WTC11 (cell line): ENCODE measurements at regions not wholly inside any gene's neighbourhood (a gene's known extent, or its start where the extent isn't known, plus 50 kb on each side); places are given as distances from the start of the nearest gene placed in this dataset.

ENCODE experiments used
- ATAC-seq: fragments of 200-7000 bp; cut with Tn5 transposase; 2 replicates; pipeline ENCODE4 v1.10.0; 2021; ENCODE audit warnings: mild to moderate bottlenecking, moderate library complexity
- CTCF ChIA-PET: fragments of 300-600 bp; sonication (Branson Sonifier 250); formaldehyde crosslinking; loops from one replicate; lab custom pipeline; 2021; ENCODE audit warnings: antibody characterized with exemption; lab: Charles Lee
- POLR2A ChIA-PET: fragments of 350-600 bp; sonication (Branson Sonifier 250); formaldehyde crosslinking; loops from one replicate; lab custom pipeline; 2021; ENCODE audit warnings: antibody characterized with exemption; lab: Charles Lee
- DNase-seq: peaks from one replicate; pipeline ENCODE4 v3.0.0; 2021; ENCODE audit warnings: low spot score
- H3K27ac Mint-ChIP-seq: 2 replicates; pipeline ENCODE4 v1.8.0; 2021; ENCODE audit warnings: mixed read lengths
- H3K27me3 Mint-ChIP-seq: 2 replicates; pipeline ENCODE4 v1.8.0; 2021; ENCODE audit warnings: low read depth, mild to moderate bottlenecking, moderate library complexity, mixed read lengths
- H3K36me3 Mint-ChIP-seq: 2 replicates; pipeline ENCODE4 v1.8.0; 2021; ENCODE audit warnings: mixed read lengths
- H3K4me1 Mint-ChIP-seq: 2 replicates; pipeline ENCODE4 v1.8.0; 2022; ENCODE audit warnings: mixed read lengths
- H3K4me3 Mint-ChIP-seq: 2 replicates; pipeline ENCODE4 v1.8.0; 2021; ENCODE audit warnings: mild to moderate bottlenecking, moderate library complexity, mixed read lengths
- H3K9me3 Mint-ChIP-seq: 2 replicates; pipeline ENCODE4 v1.8.0; 2021; ENCODE audit warnings: mixed read lengths
- CREB1 ChIP-seq: sonication (generic); formaldehyde crosslinking; IDR thresholded peaks from 2 replicates; pipeline ENCODE4 v1.8.0; 2023; ENCODE audit warnings: mild to moderate bottlenecking, missing genetic modification reagents
- ELF4 ChIP-seq: sonication (generic); formaldehyde crosslinking; IDR thresholded peaks from 2 replicates; pipeline ENCODE4 v1.8.1; 2022; ENCODE audit warnings: low read depth, mild to moderate bottlenecking, moderate library complexity, missing genetic modification reagents
- GABPB1 ChIP-seq: sonication (generic); formaldehyde crosslinking; IDR thresholded peaks from 2 replicates; pipeline ENCODE4 v1.8.1; 2023; ENCODE audit warnings: mild to moderate bottlenecking, missing genetic modification reagents
- HMGA2 ChIP-seq: fragments of 250-450 bp; sonication (Bioruptor Pico); IDR thresholded peaks from 2 replicates; pipeline ENCODE4 v1.4.0; 2021; ENCODE audit warnings: mild to moderate bottlenecking, moderate library complexity
- TCF7 ChIP-seq: sonication (generic); formaldehyde crosslinking; IDR thresholded peaks from 2 replicates; pipeline ENCODE4 v1.8.0; 2022; ENCODE audit warnings: mild to moderate bottlenecking, low read depth, missing genetic modification reagents, moderate library complexity
- ZBTB21 ChIP-seq: sonication (generic); formaldehyde crosslinking; IDR thresholded peaks from 2 replicates; pipeline ENCODE4 v1.8.1; 2023; ENCODE audit warnings: mild to moderate bottlenecking, missing genetic modification reagents, borderline replicate concordance
- ZNF138 ChIP-seq: sonication (generic); formaldehyde crosslinking; conservative IDR thresholded peaks from 2 replicates; pipeline ENCODE4 v1.8.1; 2022; ENCODE audit warnings: mild to moderate bottlenecking, moderate library complexity, missing genetic modification reagents
- ZNF219 ChIP-seq: sonication (generic); formaldehyde crosslinking; IDR thresholded peaks from 2 replicates; pipeline ENCODE4 v1.8.0; 2023; ENCODE audit warnings: missing genetic modification reagents, mild to moderate bottlenecking, borderline replicate concordance
- ZNF232 ChIP-seq: sonication (generic); formaldehyde crosslinking; IDR thresholded peaks from 2 replicates; pipeline ENCODE4 v1.8.0; 2022; ENCODE audit warnings: mild to moderate bottlenecking, missing genetic modification reagents
- ZNF396 ChIP-seq: fragments of 250-450 bp; sonication (Bioruptor Pico); IDR thresholded peaks from 2 replicates; pipeline ENCODE4 v1.8.0; 2021; ENCODE audit warnings: mild to moderate bottlenecking, moderate library complexity, borderline replicate concordance
- ZNF532 ChIP-seq: fragments of 250-450 bp; sonication (Bioruptor Pico); IDR thresholded peaks from 2 replicates; pipeline ENCODE4 v1.9.0; 2021; ENCODE audit warnings: mild to moderate bottlenecking, borderline replicate concordance
- TF ChIP-seq, protein P1 (sequence below): sonication (generic); formaldehyde crosslinking; IDR thresholded peaks from 2 replicates; pipeline ENCODE4 v1.8.0; 2023; ENCODE audit warnings: missing genetic modification reagents
- TF ChIP-seq, protein P2 (sequence below): sonication (generic); formaldehyde crosslinking; IDR thresholded peaks from 2 replicates; pipeline ENCODE4 v1.8.1; 2023; ENCODE audit warnings: mild to moderate bottlenecking, missing genetic modification reagents
- TF ChIP-seq, protein P3 (sequence below): sonication (generic); formaldehyde crosslinking; conservative IDR thresholded peaks from 2 replicates; pipeline ENCODE4 v1.8.1; 2022; ENCODE audit warnings: mild to moderate bottlenecking, missing genetic modification reagents
- TF ChIP-seq, protein P4 (sequence below): sonication (generic); formaldehyde crosslinking; IDR thresholded peaks from 2 replicates; pipeline ENCODE4 v1.8.0; 2022; ENCODE audit warnings: mild to moderate bottlenecking, missing genetic modification reagents
- TF ChIP-seq, protein P5 (sequence below): sonication (generic); formaldehyde crosslinking; conservative IDR thresholded peaks from 2 replicates; pipeline ENCODE4 v1.8.1; 2023; ENCODE audit warnings: mild to moderate bottlenecking, low read depth, missing genetic modification reagents, moderate library complexity

GRCh38 chr18:73214970-73215369 lies 347.2 kb upstream of the NETO1 start (continued):
- TF ChIP-seq, protein P1, sequence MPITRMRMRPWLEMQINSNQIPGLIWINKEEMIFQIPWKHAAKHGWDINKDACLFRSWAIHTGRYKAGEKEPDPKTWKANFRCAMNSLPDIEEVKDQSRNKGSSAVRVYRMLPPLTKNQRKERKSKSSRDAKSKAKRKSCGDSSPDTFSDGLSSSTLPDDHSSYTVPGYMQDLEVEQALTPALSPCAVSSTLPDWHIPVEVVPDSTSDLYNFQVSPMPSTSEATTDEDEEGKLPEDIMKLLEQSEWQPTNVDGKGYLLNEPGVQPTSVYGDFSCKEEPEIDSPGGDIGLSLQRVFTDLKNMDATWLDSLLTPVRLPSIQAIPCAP: no peak
- TF ChIP-seq, protein P2, sequence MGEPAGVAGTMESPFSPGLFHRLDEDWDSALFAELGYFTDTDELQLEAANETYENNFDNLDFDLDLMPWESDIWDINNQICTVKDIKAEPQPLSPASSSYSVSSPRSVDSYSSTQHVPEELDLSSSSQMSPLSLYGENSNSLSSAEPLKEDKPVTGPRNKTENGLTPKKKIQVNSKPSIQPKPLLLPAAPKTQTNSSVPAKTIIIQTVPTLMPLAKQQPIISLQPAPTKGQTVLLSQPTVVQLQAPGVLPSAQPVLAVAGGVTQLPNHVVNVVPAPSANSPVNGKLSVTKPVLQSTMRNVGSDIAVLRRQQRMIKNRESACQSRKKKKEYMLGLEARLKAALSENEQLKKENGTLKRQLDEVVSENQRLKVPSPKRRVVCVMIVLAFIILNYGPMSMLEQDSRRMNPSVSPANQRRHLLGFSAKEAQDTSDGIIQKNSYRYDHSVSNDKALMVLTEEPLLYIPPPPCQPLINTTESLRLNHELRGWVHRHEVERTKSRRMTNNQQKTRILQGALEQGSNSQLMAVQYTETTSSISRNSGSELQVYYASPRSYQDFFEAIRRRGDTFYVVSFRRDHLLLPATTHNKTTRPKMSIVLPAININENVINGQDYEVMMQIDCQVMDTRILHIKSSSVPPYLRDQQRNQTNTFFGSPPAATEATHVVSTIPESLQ: no peak
- TF ChIP-seq, all 79 proteins: peak for 0

GRCh38 chr18:73212442-73212841 lies 344.7 kb upstream of the NETO1 start:
- DNase-seq (no peak), ATAC-seq (no peak)
- ChIA-PET CTCF (no interaction called here), POLR2A (no interaction called here)
- no peaks in the 10 kb centered on the region; the same call in 1 of the 2 replicates for H3K9me3 Mint-ChIP-seq
- H3K27me3 Mint-ChIP-seq: no peaks in the 10 kb centered on the region
- H3K4me1 Mint-ChIP-seq: no peaks in the 10 kb centered on the region
- no peaks in the 10 kb centered on the region for H3K36me3 Mint-ChIP-seq
- TF ChIP-seq, protein P3, sequence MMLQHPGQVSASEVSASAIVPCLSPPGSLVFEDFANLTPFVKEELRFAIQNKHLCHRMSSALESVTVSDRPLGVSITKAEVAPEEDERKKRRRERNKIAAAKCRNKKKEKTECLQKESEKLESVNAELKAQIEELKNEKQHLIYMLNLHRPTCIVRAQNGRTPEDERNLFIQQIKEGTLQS (CRISPR knock-in tag): no peak
- no peak for TF ChIP-seq ZNF396 (CRISPR knock-in tag)
- no peak for TF ChIP-seq GABPB1 (CRISPR knock-in tag)
- no peak for TF ChIP-seq ZBTB21 (CRISPR knock-in tag)
- TF ChIP-seq TCF7 (CRISPR knock-in tag): no peak
- TF ChIP-seq, protein P4, sequence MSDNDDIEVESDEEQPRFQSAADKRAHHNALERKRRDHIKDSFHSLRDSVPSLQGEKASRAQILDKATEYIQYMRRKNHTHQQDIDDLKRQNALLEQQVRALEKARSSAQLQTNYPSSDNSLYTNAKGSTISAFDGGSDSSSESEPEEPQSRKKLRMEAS (CRISPR knock-in tag): no peak
- TF ChIP-seq ZNF138: no peak
- no peak for TF ChIP-seq ELF4 (CRISPR knock-in tag)
- no peak for TF ChIP-seq ZNF232 (CRISPR knock-in tag)
- TF ChIP-seq, protein P5, sequence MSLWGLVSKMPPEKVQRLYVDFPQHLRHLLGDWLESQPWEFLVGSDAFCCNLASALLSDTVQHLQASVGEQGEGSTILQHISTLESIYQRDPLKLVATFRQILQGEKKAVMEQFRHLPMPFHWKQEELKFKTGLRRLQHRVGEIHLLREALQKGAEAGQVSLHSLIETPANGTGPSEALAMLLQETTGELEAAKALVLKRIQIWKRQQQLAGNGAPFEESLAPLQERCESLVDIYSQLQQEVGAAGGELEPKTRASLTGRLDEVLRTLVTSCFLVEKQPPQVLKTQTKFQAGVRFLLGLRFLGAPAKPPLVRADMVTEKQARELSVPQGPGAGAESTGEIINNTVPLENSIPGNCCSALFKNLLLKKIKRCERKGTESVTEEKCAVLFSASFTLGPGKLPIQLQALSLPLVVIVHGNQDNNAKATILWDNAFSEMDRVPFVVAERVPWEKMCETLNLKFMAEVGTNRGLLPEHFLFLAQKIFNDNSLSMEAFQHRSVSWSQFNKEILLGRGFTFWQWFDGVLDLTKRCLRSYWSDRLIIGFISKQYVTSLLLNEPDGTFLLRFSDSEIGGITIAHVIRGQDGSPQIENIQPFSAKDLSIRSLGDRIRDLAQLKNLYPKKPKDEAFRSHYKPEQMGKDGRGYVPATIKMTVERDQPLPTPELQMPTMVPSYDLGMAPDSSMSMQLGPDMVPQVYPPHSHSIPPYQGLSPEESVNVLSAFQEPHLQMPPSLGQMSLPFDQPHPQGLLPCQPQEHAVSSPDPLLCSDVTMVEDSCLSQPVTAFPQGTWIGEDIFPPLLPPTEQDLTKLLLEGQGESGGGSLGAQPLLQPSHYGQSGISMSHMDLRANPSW (CRISPR knock-in tag): no peak
- TF ChIP-seq HMGA2 (CRISPR knock-in tag): no peak
- TF ChIP-seq CREB1 (CRISPR knock-in tag): no peak
- no peak for TF ChIP-seq ZNF219 (CRISPR knock-in tag)
- TF ChIP-seq ZNF532 (CRISPR knock-in tag): no peak
- no peak overlapping the region for H3K27ac Mint-ChIP-seq
- H3K4me3 Mint-ChIP-seq: no peak overlapping the region
